ENCODE measurements at regions not wholly inside any gene's neighbourhood (a gene's known extent, or its start where the extent isn't known, plus 50 kb on each side); places are given as distances from the start of the nearest gene placed in this dataset.

GRCh38 chr9:126152622-126153362 lies 173.8 kb upstream of the MVB12B start:
- Histone ChIP-seq H3K36me3 (ENCODE audit: insufficient read depth, low read length) (no peaks in the 10 kb centered on the region), H3K9me3 (ENCODE audit: low read depth, low read length) (no peaks in the 10 kb centered on the region), H3K4me3 (no peak overlapping the region), H3K27ac (no peak overlapping the region), H3K9ac (ENCODE audit: insufficient read length) (no peak overlapping the region)
- no peak for TF ChIP-seq POLR2AphosphoS5 (IDR thresholded peaks at IDR 0.05; ENCODE audit: borderline replicate concordance, low read depth, low read length)
- TF ChIP-seq FOXP2 (optimal IDR thresholded peaks at IDR 0.05; ENCODE audit: control extremely low read depth, extremely low read length, insufficient read depth) = no peak
- TF ChIP-seq EZH2 (IDR thresholded peaks at IDR 0.05) = no peak
- no peak for DNase-seq (ENCODE audit: low read depth, low spot score)

GRCh38 chr9:126153382-126153781 lies 173.2 kb upstream of the MVB12B start:
- Histone ChIP-seq H3K4me3 (no peak overlapping the region), H3K9me3 (ENCODE audit: low read depth, low read length) (no peaks in the 10 kb centered on the region), H3K27ac (no peak overlapping the region), H3K36me3 (ENCODE audit: insufficient read depth, low read length) (no peaks in the 10 kb centered on the region), H3K9ac (ENCODE audit: insufficient read length) (no peak overlapping the region)
- TF ChIP-seq EZH2 (IDR thresholded peaks at IDR 0.05) = no peak
- TF ChIP-seq POLR2AphosphoS5 (IDR thresholded peaks at IDR 0.05; ENCODE audit: borderline replicate concordance, low read depth, low read length) = no peak
- TF ChIP-seq FOXP2 (optimal IDR thresholded peaks at IDR 0.05; ENCODE audit: control extremely low read depth, extremely low read length, insufficient read depth) = no peak
- DNase-seq (ENCODE audit: low read depth, low spot score) = no peak

GRCh38 chr9:126154182-126154827 lies 172.3 kb upstream of the MVB12B start:
- no peak for TF ChIP-seq FOXP2 (optimal IDR thresholded peaks at IDR 0.05; ENCODE audit: control extremely low read depth, extremely low read length, insufficient read depth)
- TF ChIP-seq POLR2AphosphoS5 (IDR thresholded peaks at IDR 0.05; ENCODE audit: borderline replicate concordance, low read depth, low read length) = no peak
- no peak for TF ChIP-seq EZH2 (IDR thresholded peaks at IDR 0.05)
- Histone ChIP-seq H3K36me3 (ENCODE audit: insufficient read depth, low read length) (no peaks in the 10 kb centered on the region), H3K27ac (no peak overlapping the region), H3K9ac (ENCODE audit: insufficient read length) (no peak overlapping the region), H3K4me3 (no peak overlapping the region), H3K9me3 (ENCODE audit: low read depth, low read length) (no peaks in the 10 kb centered on the region)
- no peak for DNase-seq (ENCODE audit: low read depth, low spot score)

- Histone ChIP-seq H3K4me3 (no peak overlapping the region), H3K9ac (ENCODE audit: insufficient read length) (no peak overlapping the region), H3K9me3 (ENCODE audit: low read depth, low read length) (no peaks in the 10 kb centered on the region), H3K27ac (no peak overlapping the region), H3K36me3 (ENCODE audit: insufficient read depth, low read length) (no peaks in the 10 kb centered on the region)
- DNase-seq (ENCODE audit: low read depth, low spot score) = no peak
- TF ChIP-seq FOXP2 (optimal IDR thresholded peaks at IDR 0.05; ENCODE audit: control extremely low read depth, extremely low read length, insufficient read depth) = no peak
- no peak for TF ChIP-seq POLR2AphosphoS5 (IDR thresholded peaks at IDR 0.05; ENCODE audit: borderline replicate concordance, low read depth, low read length)
- no peak for TF ChIP-seq EZH2 (IDR thresholded peaks at IDR 0.05)
These were observed 171.8 kb upstream of the MVB12B start for GRCh38 chr9:126154869-126155268.

GRCh38 chr9:126155756-126156664 lies 170.6 kb upstream of the MVB12B start:
- H3K9ac ChIP-seq (ENCODE audit: insufficient read length) = no peak overlapping the region
- no peak for DNase-seq (ENCODE audit: low read depth, low spot score)
- no peak overlapping the region for H3K27ac ChIP-seq
- no peaks in the 10 kb centered on the region for H3K36me3 ChIP-seq (ENCODE audit: insufficient read depth, low read length)
- no peaks in the 10 kb centered on the region for H3K9me3 ChIP-seq (ENCODE audit: low read depth, low read length)
- no peak overlapping the region for H3K4me3 ChIP-seq
- TF ChIP-seq POLR2AphosphoS5 (IDR thresholded peaks at IDR 0.05; ENCODE audit: borderline replicate concordance, low read depth, low read length) (no peak), EZH2 (IDR thresholded peaks at IDR 0.05) (no peak), FOXP2 (optimal IDR thresholded peaks at IDR 0.05; ENCODE audit: control extremely low read depth, extremely low read length, insufficient read depth) (no peak)

- H3K4me3 ChIP-seq = no peak overlapping the region
- DNase-seq (ENCODE audit: low read depth, low spot score) = no peak
- TF ChIP-seq POLR2AphosphoS5 (IDR thresholded peaks at IDR 0.05; ENCODE audit: borderline replicate concordance, low read depth, low read length) (no peak), EZH2 (IDR thresholded peaks at IDR 0.05) (no peak), FOXP2 (optimal IDR thresholded peaks at IDR 0.05; ENCODE audit: control extremely low read depth, extremely low read length, insufficient read depth) (no peak)
- H3K9ac ChIP-seq (ENCODE audit: insufficient read length) = no peak overlapping the region
- H3K36me3 ChIP-seq (ENCODE audit: insufficient read depth, low read length) = no peaks in the 10 kb centered on the region
- H3K27ac ChIP-seq = no peak overlapping the region
- H3K9me3 ChIP-seq (ENCODE audit: low read depth, low read length) = no peaks in the 10 kb centered on the region
These were observed 169.7 kb upstream of the MVB12B start for GRCh38 chr9:126156898-126157297.

- Histone ChIP-seq H3K9ac (ENCODE audit: insufficient read length) (no peak overlapping the region), H3K36me3 (ENCODE audit: insufficient read depth, low read length) (no peaks in the 10 kb centered on the region), H3K27ac (no peak overlapping the region), H3K4me3 (peak overlapping the region; percentile 45; the same call in 1 of the 2 replicates), H3K9me3 (ENCODE audit: low read depth, low read length) (no peaks in the 10 kb centered on the region)
- TF ChIP-seq FOXP2 (optimal IDR thresholded peaks at IDR 0.05; ENCODE audit: control extremely low read depth, extremely low read length, insufficient read depth) = no peak
- DNase-seq (ENCODE audit: low read depth, low spot score) = no peak
These were observed 169.2 kb upstream of the MVB12B start for GRCh38 chr9:126157423-126157822.

All from SK-N-MC (cell line).